ENCODE measurements at regions not wholly inside any gene's neighbourhood (a gene's known extent, or its start where the extent isn't known, plus 50 kb on each side); places are given as distances from the start of the nearest gene placed in this dataset.

DNA sequence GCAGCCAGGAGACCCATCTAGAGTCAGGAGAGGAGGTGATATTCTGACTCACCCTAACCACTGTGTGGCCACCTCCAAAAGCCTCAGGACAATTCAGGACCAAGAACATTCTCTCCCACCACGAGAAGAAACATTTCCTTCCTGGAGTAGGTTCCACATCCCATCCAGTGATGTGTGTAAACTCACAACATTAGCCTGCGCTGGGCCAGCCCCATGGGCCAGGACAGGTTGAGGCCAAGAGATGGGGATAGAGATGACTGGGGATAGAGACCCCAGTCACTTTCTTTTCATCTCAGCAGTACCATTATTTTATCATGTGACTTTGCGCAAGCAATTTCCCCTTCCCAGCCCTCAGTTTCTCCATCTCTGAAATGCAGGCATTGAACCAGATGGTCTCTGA lies 126.6 kb upstream of the PTPRT start:
- TF ChIP-seq POLR2A (IDR thresholded peaks at IDR 0.05) (no peak), EP300 (IDR thresholded peaks at IDR 0.05) (no peak)
- TF ChIP-seq, protein P1, sequence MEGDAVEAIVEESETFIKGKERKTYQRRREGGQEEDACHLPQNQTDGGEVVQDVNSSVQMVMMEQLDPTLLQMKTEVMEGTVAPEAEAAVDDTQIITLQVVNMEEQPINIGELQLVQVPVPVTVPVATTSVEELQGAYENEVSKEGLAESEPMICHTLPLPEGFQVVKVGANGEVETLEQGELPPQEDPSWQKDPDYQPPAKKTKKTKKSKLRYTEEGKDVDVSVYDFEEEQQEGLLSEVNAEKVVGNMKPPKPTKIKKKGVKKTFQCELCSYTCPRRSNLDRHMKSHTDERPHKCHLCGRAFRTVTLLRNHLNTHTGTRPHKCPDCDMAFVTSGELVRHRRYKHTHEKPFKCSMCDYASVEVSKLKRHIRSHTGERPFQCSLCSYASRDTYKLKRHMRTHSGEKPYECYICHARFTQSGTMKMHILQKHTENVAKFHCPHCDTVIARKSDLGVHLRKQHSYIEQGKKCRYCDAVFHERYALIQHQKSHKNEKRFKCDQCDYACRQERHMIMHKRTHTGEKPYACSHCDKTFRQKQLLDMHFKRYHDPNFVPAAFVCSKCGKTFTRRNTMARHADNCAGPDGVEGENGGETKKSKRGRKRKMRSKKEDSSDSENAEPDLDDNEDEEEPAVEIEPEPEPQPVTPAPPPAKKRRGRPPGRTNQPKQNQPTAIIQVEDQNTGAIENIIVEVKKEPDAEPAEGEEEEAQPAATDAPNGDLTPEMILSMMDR (IDR thresholded peaks at IDR 0.05): no peak
- no peak overlapping the region for H3K27ac ChIP-seq
- DNase-seq: no peak
- no peaks in the 10 kb centered on the region for H3K9me3 ChIP-seq
- no peak overlapping the region for H3K4me3 ChIP-seq
- 71 to 81% (median 80%) methylated on average over 3 of the region's 3 CpGs for WGBS, 3 donors
- intact Hi-C loops (cut with DNase I): no loop called here
- H3K4me1 ChIP-seq (ENCODE audit: insufficient read depth): no peaks in the 10 kb centered on the region
- no peaks in the 10 kb centered on the region for H3K36me3 ChIP-seq
- H3K27me3 ChIP-seq: no peaks in the 10 kb centered on the region

DNA sequence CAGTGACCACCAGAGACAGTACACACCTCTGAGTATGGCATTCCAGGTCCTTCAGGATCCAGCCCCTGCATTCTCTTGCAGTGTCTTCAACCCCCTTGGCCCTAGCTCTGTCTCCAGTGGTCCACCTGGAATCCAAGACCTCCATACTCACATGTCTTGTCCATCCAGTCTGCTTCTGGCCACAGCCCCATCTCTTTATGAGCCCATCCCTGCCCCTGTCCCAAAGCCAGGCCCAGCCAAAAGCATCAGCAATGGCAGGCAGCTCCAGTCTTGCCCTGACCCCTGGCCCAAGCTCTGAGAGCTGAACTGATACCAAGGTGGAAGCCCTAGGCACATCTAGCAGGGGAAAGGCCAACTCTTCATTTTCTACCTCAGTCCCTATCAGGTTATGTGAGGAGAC lies 119.6 kb upstream of the PTPRT start:
- Histone ChIP-seq H3K9me3 (no peaks in the 10 kb centered on the region), H3K36me3 (no peaks in the 10 kb centered on the region), H3K4me1 (ENCODE audit: insufficient read depth) (no peaks in the 10 kb centered on the region), H3K27ac (no peak overlapping the region), H3K4me3 (no peak overlapping the region), H3K27me3 (no peaks in the 10 kb centered on the region)
- no peak for TF ChIP-seq POLR2A (IDR thresholded peaks at IDR 0.05)
- TF ChIP-seq, protein P1 (IDR thresholded peaks at IDR 0.05): no peak
- TF ChIP-seq EP300 (IDR thresholded peaks at IDR 0.05): no peak
- intact Hi-C loops (cut with DNase I): no loop called here
- no peak for DNase-seq

DNA sequence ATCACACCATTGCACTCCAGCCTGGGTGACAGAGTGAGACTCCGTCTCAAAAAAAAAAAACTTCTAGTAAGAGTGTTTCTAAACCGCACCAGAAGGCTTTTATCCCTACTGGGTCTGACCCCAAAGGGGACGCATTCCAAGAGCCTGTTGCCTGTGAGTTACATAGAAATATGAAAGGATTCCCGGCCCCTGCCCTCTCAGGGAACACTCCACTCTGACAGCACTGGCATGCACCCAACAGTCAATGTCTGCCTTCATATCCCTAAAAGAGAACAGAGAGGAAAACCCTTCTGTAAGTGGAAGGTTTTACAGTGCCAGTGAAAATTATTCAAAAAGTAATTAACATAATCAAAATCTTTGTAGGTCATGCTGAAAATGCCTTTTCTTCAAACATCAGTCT lies 117.1 kb upstream of the PTPRT start:
- intact Hi-C loops (cut with DNase I): no loop called here
- DNase-seq: no peak
- no peak overlapping the region for H3K27ac ChIP-seq
- H3K4me3 ChIP-seq: no peak overlapping the region
- H3K36me3 ChIP-seq: no peaks in the 10 kb centered on the region
- TF ChIP-seq, protein P1 (IDR thresholded peaks at IDR 0.05): no peak
- TF ChIP-seq POLR2A (IDR thresholded peaks at IDR 0.05) (no peak), EP300 (IDR thresholded peaks at IDR 0.05) (no peak)
- H3K27me3 ChIP-seq: no peaks in the 10 kb centered on the region
- H3K4me1 ChIP-seq (ENCODE audit: insufficient read depth): no peaks in the 10 kb centered on the region
- no peaks in the 10 kb centered on the region for H3K9me3 ChIP-seq
- WGBS, 3 donors: 54 to 71% (median 66%) methylated on average over 4 of the region's 4 CpGs

DNA sequence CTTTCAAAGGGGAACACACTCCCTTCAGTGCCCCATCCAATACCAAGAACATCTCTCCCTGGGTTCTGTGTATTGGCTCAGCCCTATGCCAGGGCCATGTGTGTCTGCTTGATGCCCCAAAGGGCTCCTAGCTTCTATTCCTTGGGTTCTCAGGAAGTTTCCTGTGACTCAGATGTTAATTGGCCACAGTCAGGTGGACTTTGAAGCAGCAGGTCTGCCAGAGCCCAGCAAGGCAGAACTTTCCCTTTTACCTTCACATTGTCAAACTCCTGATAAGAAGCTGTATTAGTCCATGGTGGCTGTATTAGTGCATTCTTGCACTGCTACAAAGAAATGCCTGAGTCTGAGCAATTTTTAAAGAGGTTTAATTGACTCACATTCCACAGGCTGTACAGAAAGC lies 116.0 kb upstream of the PTPRT start:
- DNase-seq: no peak
- Histone ChIP-seq H3K4me3 (no peak overlapping the region), H3K27ac (no peak overlapping the region), H3K27me3 (no peaks in the 10 kb centered on the region), H3K4me1 (ENCODE audit: insufficient read depth) (no peaks in the 10 kb centered on the region), H3K9me3 (no peaks in the 10 kb centered on the region), H3K36me3 (no peaks in the 10 kb centered on the region)
- TF ChIP-seq, protein P1 (IDR thresholded peaks at IDR 0.05): no peak
- TF ChIP-seq POLR2A (IDR thresholded peaks at IDR 0.05) (no peak), EP300 (IDR thresholded peaks at IDR 0.05) (no peak)
- intact Hi-C loops (cut with DNase I): no loop called here

DNA sequence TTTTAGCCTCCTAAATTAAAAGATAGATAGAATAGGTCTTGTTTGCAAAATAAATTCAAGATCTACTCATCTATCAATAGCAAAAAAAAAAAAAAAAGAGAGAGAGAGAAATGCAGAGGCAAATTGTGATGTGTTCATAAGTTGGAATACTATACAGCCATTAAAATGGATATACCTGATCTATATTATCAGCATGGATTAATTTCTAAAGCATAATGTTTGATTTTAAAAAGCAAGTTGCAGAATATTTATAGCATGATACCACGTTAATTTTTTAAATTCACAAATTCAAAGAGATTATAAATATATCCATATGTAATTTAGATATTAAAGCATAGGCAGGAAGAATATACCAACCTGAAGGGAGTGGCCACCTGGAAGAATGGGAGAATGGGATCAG lies 114.9 kb upstream of the PTPRT start:
- H3K27me3 ChIP-seq: no peaks in the 10 kb centered on the region
- 85 to 86% (median 86%) methylated on average over 1 of the region's 1 CpG for WGBS, 3 donors
- DNase-seq: no peak
- intact Hi-C loops (cut with DNase I): no loop called here
- no peak overlapping the region for H3K4me3 ChIP-seq
- H3K36me3 ChIP-seq: no peaks in the 10 kb centered on the region
- no peaks in the 10 kb centered on the region for H3K4me1 ChIP-seq (ENCODE audit: insufficient read depth)
- no peaks in the 10 kb centered on the region for H3K9me3 ChIP-seq
- TF ChIP-seq, protein P1 (IDR thresholded peaks at IDR 0.05): no peak
- no peak for TF ChIP-seq POLR2A (IDR thresholded peaks at IDR 0.05)
- no peak for TF ChIP-seq EP300 (IDR thresholded peaks at IDR 0.05)
- H3K27ac ChIP-seq: no peak overlapping the region
